ENCODE measurements at regions not wholly inside any gene's neighbourhood (a gene's known extent, or its start where the extent isn't known, plus 50 kb on each side); places are given as distances from the start of the nearest gene placed in this dataset.

DNA sequence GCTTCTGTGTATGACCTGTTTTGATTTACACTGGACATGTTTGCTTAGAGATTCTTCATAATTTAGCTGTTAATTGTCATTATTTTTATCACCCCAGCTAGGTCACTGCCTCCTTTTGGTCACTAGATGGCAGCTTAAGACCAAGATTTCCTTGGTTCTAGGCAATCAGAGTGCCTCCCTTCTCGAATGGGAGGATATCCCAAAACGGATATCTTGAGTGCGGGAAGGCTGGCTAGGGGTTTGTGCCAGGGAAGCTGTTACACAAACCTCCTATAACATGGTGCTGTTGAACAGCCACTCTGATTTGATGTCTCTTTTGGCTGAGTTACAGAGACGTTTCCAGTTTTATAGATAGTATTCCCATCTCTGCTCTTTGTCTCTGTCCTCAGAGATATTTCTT lies 283.5 kb downstream of the S1PR1 start:
- no peak for TF ChIP-seq POLR2A (IDR thresholded peaks at IDR 0.05)
- TF ChIP-seq, protein P1, sequence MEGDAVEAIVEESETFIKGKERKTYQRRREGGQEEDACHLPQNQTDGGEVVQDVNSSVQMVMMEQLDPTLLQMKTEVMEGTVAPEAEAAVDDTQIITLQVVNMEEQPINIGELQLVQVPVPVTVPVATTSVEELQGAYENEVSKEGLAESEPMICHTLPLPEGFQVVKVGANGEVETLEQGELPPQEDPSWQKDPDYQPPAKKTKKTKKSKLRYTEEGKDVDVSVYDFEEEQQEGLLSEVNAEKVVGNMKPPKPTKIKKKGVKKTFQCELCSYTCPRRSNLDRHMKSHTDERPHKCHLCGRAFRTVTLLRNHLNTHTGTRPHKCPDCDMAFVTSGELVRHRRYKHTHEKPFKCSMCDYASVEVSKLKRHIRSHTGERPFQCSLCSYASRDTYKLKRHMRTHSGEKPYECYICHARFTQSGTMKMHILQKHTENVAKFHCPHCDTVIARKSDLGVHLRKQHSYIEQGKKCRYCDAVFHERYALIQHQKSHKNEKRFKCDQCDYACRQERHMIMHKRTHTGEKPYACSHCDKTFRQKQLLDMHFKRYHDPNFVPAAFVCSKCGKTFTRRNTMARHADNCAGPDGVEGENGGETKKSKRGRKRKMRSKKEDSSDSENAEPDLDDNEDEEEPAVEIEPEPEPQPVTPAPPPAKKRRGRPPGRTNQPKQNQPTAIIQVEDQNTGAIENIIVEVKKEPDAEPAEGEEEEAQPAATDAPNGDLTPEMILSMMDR (IDR thresholded peaks at IDR 0.05): no peak

All from lower leg skin (tissue), 3 donors.